ENCODE measurements at regions not wholly inside any gene's neighbourhood (a gene's known extent, or its start where the extent isn't known, plus 50 kb on each side); places are given as distances from the start of the nearest gene placed in this dataset.
"Not testable (repeated sequence)": the region's sequence is repeated elsewhere in the genome, so short reads cannot be mapped to it uniquely, and the experiment has no call there.

DNA sequence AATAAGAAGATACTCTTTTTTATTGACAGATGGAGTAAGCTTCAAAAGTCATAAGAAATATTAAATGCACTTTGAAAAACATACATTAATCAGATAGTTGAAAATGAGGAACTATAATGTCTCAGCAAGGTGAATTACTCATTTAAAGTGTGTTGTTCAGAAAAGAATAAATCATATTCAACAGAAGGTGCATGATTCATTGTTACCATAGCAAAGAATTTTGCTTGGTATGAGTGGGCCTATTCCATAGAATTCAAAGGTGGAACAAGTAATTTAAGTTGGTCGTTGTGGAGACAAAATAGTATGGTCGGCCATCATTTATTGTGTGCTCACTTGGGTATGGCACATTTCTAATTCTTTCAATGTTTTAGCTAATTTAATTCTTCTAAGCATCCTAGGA lies 1920.2 kb upstream of the CDH9 start:
- H3K27ac Mint-ChIP-seq: no peak overlapping the region

DNA sequence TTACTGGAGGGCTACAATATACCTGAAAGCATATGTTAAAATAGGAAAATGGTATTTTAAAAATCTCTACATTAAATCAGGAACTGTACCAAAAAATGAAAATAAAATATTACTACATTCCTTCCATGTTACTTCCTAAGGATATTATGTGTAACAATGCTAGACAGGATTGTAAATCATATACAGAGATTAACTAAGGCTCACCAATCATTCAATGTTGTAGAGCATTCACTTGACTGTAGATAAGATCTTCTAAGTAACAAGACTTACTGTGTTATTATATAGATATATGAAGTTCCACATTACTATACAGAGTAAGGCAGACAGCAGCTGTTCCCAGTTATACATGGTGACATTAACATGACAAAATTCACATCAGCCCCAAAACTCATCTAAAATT lies 1919.1 kb upstream of the CDH9 start:
- no peak for DNase-seq
- no peaks in the 10 kb centered on the region for H3K4me1 Mint-ChIP-seq (ENCODE audit: low read depth)
- peaks cover 7% of the 10 kb centered on the region; the same call in 1 of the 2 replicates for H3K9me3 Mint-ChIP-seq
- H3K27me3 Mint-ChIP-seq (ENCODE audit: insufficient read depth): no peaks in the 10 kb centered on the region; the same call in 1 of the 2 replicates
- TF ChIP-seq, protein P1, sequence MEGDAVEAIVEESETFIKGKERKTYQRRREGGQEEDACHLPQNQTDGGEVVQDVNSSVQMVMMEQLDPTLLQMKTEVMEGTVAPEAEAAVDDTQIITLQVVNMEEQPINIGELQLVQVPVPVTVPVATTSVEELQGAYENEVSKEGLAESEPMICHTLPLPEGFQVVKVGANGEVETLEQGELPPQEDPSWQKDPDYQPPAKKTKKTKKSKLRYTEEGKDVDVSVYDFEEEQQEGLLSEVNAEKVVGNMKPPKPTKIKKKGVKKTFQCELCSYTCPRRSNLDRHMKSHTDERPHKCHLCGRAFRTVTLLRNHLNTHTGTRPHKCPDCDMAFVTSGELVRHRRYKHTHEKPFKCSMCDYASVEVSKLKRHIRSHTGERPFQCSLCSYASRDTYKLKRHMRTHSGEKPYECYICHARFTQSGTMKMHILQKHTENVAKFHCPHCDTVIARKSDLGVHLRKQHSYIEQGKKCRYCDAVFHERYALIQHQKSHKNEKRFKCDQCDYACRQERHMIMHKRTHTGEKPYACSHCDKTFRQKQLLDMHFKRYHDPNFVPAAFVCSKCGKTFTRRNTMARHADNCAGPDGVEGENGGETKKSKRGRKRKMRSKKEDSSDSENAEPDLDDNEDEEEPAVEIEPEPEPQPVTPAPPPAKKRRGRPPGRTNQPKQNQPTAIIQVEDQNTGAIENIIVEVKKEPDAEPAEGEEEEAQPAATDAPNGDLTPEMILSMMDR (IDR thresholded peaks at IDR 0.05): no peak
- no peak overlapping the region for H3K27ac Mint-ChIP-seq
- H3K36me3 Mint-ChIP-seq (ENCODE audit: low read depth): no peaks in the 10 kb centered on the region
- no peak overlapping the region for H3K4me3 Mint-ChIP-seq

More for the DNA sequence above, 1920.2 kb upstream of the CDH9 start:
- TF ChIP-seq, protein P1 (IDR thresholded peaks at IDR 0.05): no peak
- H3K9me3 Mint-ChIP-seq: peaks cover 7% of the 10 kb centered on the region; the same call in 1 of the 2 replicates
- H3K4me3 Mint-ChIP-seq: no peak overlapping the region
- H3K36me3 Mint-ChIP-seq (ENCODE audit: low read depth): no peaks in the 10 kb centered on the region
- H3K4me1 Mint-ChIP-seq (ENCODE audit: low read depth): no peaks in the 10 kb centered on the region
- DNase-seq: no peak
- no peaks in the 10 kb centered on the region; the same call in 1 of the 2 replicates for H3K27me3 Mint-ChIP-seq (ENCODE audit: insufficient read depth)

GRCh38 chr5:28954074-28954473 lies 1915.7 kb upstream of the CDH9 start:
- Mint-ChIP-seq H3K4me1 (ENCODE audit: low read depth) (no peaks in the 10 kb centered on the region), H3K36me3 (ENCODE audit: low read depth) (peaks cover 4% of the 10 kb centered on the region; the same call in 1 of the 2 replicates), H3K27me3 (ENCODE audit: insufficient read depth) (no peaks in the 10 kb centered on the region; the same call in 1 of the 2 replicates), H3K9me3 (peaks cover 15% of the 10 kb centered on the region), H3K27ac (no peak overlapping the region), H3K4me3 (no peak overlapping the region)
- no peak for DNase-seq
- TF ChIP-seq, protein P1 (IDR thresholded peaks at IDR 0.05): no peak

GRCh38 chr5:28947865-28948264 lies 1909.5 kb upstream of the CDH9 start:
- Mint-ChIP-seq H3K4me3 (no peak overlapping the region), H3K9me3 (peaks cover 16% of the 10 kb centered on the region), H3K27ac (no peak overlapping the region), H3K36me3 (ENCODE audit: low read depth) (peaks cover 4% of the 10 kb centered on the region; the same call in 1 of the 2 replicates), H3K4me1 (ENCODE audit: low read depth) (no peaks in the 10 kb centered on the region), H3K27me3 (ENCODE audit: insufficient read depth) (no peaks in the 10 kb centered on the region)
- DNase-seq: no peak
- TF ChIP-seq, protein P1 (IDR thresholded peaks at IDR 0.05): no peak

GRCh38 chr5:28945859-28946258 lies 1907.5 kb upstream of the CDH9 start:
- Mint-ChIP-seq H3K9me3 (peaks cover 26% of the 10 kb centered on the region), H3K4me3 (no peak overlapping the region), H3K27ac (no peak overlapping the region), H3K4me1 (ENCODE audit: low read depth) (no peaks in the 10 kb centered on the region), H3K36me3 (ENCODE audit: low read depth) (peaks cover 4% of the 10 kb centered on the region; the same call in 1 of the 2 replicates), H3K27me3 (ENCODE audit: insufficient read depth) (no peaks in the 10 kb centered on the region)
- DNase-seq: no peak
- TF ChIP-seq, protein P1 (IDR thresholded peaks at IDR 0.05): no peak

DNA sequence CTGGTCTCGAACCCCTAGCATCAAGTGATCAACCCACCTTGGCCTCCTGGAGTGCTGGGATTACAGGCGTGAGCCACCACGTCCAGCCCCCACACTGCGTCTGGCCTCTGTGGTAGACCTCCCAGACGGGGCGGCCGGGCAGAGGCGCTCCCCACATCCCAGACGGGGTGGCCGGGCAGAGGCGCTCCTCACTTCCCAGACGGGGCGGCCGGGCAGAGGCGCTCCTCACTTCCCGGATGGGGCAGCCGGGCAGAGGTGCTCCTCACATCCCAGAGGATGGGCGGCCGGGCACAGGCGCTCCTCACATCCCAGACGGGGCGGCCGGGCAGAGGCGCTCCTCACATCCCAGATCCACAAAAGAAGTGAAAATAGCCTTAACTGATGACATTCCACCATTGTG lies 1891.0 kb upstream of the CDH9 start:
- not testable (repeated sequence) for DNase-seq; H3K27me3 Mint-ChIP-seq (ENCODE audit: insufficient read depth); H3K4me3 Mint-ChIP-seq; H3K4me1 Mint-ChIP-seq (ENCODE audit: low read depth); H3K27ac Mint-ChIP-seq; H3K36me3 Mint-ChIP-seq (ENCODE audit: low read depth)
- peaks cover 38% of the 10 kb centered on the region for H3K9me3 Mint-ChIP-seq

DNA sequence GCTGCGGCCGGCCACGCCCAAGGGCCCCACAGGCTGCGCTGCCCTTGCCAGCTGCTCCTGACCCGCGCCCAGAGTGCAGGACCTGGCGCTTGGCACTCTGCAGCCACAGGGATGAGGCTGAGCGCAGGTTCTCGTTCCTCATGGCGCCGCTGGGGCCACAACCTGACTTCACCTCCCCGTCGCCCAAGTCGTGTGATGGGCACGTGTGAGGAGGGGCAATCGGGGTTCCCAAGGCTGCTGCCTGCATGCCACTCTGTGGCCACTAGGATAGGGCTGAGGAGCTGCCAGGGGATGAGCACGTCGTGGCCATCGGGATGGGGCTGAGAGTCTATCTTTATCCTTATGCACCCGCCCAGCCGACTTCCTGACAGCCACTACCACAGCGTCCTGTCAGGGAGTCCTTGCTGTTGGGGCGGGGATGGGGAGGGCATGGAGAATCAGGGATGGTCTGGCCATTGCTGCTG lies 1890.0 kb upstream of the CDH9 start:
- peaks cover 38% of the 10 kb centered on the region for H3K9me3 Mint-ChIP-seq
- not testable (repeated sequence) for H3K4me3 Mint-ChIP-seq; DNase-seq; H3K36me3 Mint-ChIP-seq (ENCODE audit: low read depth); H3K4me1 Mint-ChIP-seq (ENCODE audit: low read depth); H3K27ac Mint-ChIP-seq; H3K27me3 Mint-ChIP-seq (ENCODE audit: insufficient read depth)
